ENCODE measurements at regions not wholly inside any gene's neighbourhood (a gene's known extent, or its start where the extent isn't known, plus 50 kb on each side); places are given as distances from the start of the nearest gene placed in this dataset.
"Not testable (repeated sequence)": the region's sequence is repeated elsewhere in the genome, so short reads cannot be mapped to it uniquely, and the experiment has no call there.

GRCh38 chr3:156037356-156037755 is 83.0 kb upstream of the KCNAB1 start:
- peaks cover 0 to 5% of the 10 kb centered on the region in 2 donors for H3K27me3 Mint-ChIP-seq
- H3K4me3 Mint-ChIP-seq: no peak overlapping the region
- H3K27ac Mint-ChIP-seq: no peak overlapping the region
- no peaks in the 10 kb centered on the region for H3K4me1 Mint-ChIP-seq
- H3K9me3 Mint-ChIP-seq: no peaks in the 10 kb centered on the region
- DNase-seq (no peak), ATAC-seq (replicated peaks) (no peak)
- no peaks in the 10 kb centered on the region for H3K36me3 Mint-ChIP-seq

GRCh38 chr3:156038869-156039268 is 81.5 kb upstream of the KCNAB1 start:
- Mint-ChIP-seq H3K4me1 (no peaks in the 10 kb centered on the region), H3K9me3 (no peaks in the 10 kb centered on the region), H3K4me3 (no peak overlapping the region), H3K27me3 (peaks cover 0 to 17% of the 10 kb centered on the region in 2 donors), H3K36me3 (no peaks in the 10 kb centered on the region), H3K27ac (no peak overlapping the region)
- DNase-seq: no peak
- no peak for ATAC-seq (replicated peaks)

DNA sequence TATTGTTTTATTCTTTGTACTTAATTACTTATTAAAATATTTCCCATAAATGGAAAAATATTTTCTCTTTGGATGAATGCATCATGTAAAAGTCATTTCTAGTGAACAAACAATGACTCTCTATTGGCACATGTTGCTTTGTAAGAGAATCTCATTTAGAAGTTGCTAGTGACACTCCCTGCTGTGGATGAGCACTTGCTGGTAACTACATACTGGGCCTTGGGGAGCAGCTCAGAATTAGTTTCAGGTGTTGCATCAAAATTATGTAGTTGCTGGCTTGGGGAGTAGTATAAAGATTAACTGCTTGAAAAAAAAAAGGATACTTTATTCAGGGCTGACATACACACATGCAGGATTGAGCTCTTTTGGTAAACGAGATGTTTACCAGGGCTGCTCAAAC is 80.3 kb upstream of the KCNAB1 start:
- H3K4me1 Mint-ChIP-seq: no peaks in the 10 kb centered on the region
- no peak overlapping the region for H3K4me3 Mint-ChIP-seq
- ATAC-seq (replicated peaks): no peak
- no peaks in the 10 kb centered on the region for H3K9me3 Mint-ChIP-seq
- DNase-seq: no peak
- no peaks in the 10 kb centered on the region for H3K36me3 Mint-ChIP-seq
- H3K27me3 Mint-ChIP-seq: peaks cover 0 to 22% of the 10 kb centered on the region in 2 donors
- H3K27ac Mint-ChIP-seq: no peak overlapping the region

DNA sequence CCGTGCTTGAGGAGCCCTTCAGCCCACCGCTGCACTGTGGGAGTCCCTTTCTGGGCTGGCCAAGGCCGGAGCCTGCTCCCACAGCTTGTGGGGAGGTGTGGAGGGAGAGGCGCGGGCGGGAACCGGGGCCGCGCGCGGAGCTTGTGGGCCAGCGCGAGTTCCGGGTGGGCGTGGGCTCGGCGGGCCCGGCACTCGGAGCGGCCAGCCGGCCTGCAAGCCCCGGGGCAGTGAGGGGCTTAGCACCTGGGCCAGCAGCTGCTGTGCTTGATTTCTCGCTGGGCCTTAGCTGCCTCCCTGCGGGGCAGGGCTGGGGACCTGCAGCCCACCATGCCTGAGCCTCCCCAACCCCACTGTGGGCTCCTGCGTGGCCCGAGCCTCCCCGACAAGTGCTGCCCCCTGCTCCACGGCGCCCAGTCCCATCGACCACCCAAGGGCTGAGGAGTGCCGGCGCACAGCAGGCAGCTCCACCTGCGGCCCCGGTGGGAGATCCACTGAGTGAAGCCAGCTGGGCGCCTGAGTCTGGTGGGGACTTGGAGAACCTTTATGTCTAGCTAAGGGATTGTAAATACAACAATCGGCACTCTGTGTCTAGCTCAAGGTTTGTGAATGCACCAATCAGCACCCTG is 79.0 kb upstream of the KCNAB1 start:
- H3K27ac Mint-ChIP-seq; ATAC-seq (replicated peaks); H3K36me3 Mint-ChIP-seq; H3K9me3 Mint-ChIP-seq; DNase-seq; H3K4me1 Mint-ChIP-seq; H3K4me3 Mint-ChIP-seq: not testable (repeated sequence)
- H3K27me3 Mint-ChIP-seq: peaks cover 0 to 22% of the 10 kb centered on the region in 2 donors

- H3K4me1 Mint-ChIP-seq; H3K4me3 Mint-ChIP-seq; H3K36me3 Mint-ChIP-seq; DNase-seq; H3K9me3 Mint-ChIP-seq; H3K27ac Mint-ChIP-seq; ATAC-seq (replicated peaks): not testable (repeated sequence)
- peaks cover 0 to 22% of the 10 kb centered on the region in 2 donors for H3K27me3 Mint-ChIP-seq
Observed at GRCh38 chr3:156041856-156042255, 78.5 kb upstream of the KCNAB1 start.

DNA sequence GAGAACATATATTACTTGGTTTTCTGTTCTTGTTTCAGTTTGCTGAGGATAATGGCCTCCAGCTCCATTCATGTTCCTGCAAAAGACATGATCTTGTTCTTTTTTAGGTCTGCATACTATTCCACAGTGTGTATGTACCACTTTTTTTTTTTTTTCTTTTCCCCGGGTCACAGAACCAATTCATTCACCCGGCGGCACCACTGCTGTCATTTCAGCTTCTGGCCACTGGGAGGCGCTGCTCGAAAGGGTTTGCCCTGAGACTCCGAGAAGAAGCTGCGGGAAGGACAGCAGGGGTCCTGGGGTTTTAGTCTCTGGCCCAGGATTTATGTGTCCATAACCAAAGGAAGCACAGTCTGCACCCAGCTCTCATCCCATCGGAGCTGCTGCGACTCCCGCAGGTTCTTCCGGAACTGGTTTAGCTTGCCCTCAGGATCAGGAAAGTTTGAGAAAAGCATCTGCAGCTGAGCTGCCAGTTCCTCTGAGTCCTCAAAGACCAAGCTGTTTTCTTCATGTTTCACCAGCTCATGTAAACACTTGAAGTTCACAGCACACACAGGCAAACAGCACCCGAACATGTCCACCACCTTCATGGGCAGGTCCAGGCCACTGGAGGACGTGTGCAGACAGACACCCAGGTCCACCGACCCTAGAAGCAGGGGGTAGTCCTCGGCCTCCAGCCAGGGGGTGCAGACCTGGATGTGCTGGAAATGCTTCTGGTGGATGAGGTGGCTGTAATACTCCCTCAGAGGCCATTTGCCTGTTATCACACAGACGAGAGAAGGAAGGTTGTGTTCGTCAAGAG is 76.3 kb upstream of the KCNAB1 start:
- H3K27ac Mint-ChIP-seq; H3K4me1 Mint-ChIP-seq; H3K4me3 Mint-ChIP-seq; ATAC-seq (replicated peaks); H3K36me3 Mint-ChIP-seq; H3K9me3 Mint-ChIP-seq: not testable (repeated sequence)
- H3K27me3 Mint-ChIP-seq: peaks cover 4 to 29% of the 10 kb centered on the region in 2 donors
- DNase-seq: peak; percentile 31

DNA sequence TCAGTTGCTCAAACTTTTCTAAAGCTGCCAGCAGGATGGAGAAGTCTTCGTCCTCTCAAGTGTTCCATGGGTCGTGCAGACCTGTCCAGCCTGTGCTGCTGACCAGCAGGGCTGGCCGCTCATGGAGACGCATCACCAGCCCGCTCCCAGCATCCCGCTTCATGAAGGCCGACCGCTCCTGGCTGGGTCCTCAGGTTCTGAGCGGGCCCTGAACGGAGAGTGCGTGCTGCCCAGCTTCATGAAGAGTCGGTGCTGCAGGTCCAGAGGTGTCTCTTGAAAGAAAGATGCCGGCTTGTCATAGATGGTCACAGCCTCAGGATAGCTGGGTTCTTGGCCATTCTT is 75.8 kb upstream of the KCNAB1 start:
- H3K9me3 Mint-ChIP-seq: no peaks in the 10 kb centered on the region
- H3K4me3 Mint-ChIP-seq: no peak overlapping the region
- H3K36me3 Mint-ChIP-seq: no peaks in the 10 kb centered on the region
- H3K4me1 Mint-ChIP-seq: no peaks in the 10 kb centered on the region
- H3K27me3 Mint-ChIP-seq: peaks cover 8 to 30% of the 10 kb centered on the region in 2 donors
- H3K27ac Mint-ChIP-seq: no peak overlapping the region
- no peak for DNase-seq
- no peak for ATAC-seq (replicated peaks)

- ATAC-seq (replicated peaks); H3K36me3 Mint-ChIP-seq; H3K27ac Mint-ChIP-seq; H3K4me1 Mint-ChIP-seq; DNase-seq; H3K4me3 Mint-ChIP-seq; H3K9me3 Mint-ChIP-seq: not testable (repeated sequence)
- peaks cover 15 to 27% of the 10 kb centered on the region in 2 donors for H3K27me3 Mint-ChIP-seq
Observed at GRCh38 chr3:156048483-156048882, 71.9 kb upstream of the KCNAB1 start.

GRCh38 chr3:156050918-156051317 is 69.5 kb upstream of the KCNAB1 start:
- no peak for ATAC-seq (replicated peaks)
- Mint-ChIP-seq H3K36me3 (no peaks in the 10 kb centered on the region), H3K9me3 (peaks cover 2 to 6% of the 10 kb centered on the region in 2 donors), H3K27ac (no peak overlapping the region), H3K4me3 (no peak overlapping the region), H3K4me1 (peaks cover 0 to 2% of the 10 kb centered on the region in 2 donors), H3K27me3 (peaks cover 20 to 21% of the 10 kb centered on the region in 2 donors)
- DNase-seq: no peak

GRCh38 chr3:156051651-156052050 is 68.7 kb upstream of the KCNAB1 start:
- Mint-ChIP-seq H3K4me3 (no peak overlapping the region), H3K9me3 (peaks cover 2 to 6% of the 10 kb centered on the region in 2 donors), H3K27ac (no peak overlapping the region), H3K4me1 (peaks cover 0 to 2% of the 10 kb centered on the region in 2 donors), H3K27me3 (peaks cover 20 to 26% of the 10 kb centered on the region in 2 donors), H3K36me3 (no peaks in the 10 kb centered on the region)
- DNase-seq (no peak), ATAC-seq (replicated peaks) (no peak)

DNA sequence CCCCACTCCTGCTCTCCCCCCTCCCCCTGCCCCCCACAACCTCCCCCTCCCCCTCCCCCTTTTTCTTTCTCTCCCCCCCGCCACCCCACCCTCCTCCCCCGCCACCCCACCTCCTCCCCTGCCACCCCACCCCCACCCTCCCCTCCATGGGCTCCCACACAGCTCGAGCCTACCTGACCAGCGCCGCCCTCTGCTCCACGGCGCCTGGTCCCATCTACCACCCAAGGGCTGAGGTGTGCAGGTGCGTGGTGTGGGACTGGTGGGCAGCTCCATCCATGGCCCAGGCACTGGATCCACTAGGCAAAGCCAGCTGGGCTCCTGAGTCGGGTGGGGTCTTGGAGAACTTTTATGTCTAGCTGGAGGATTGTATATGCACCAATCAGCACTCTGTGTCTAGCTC is 68.3 kb upstream of the KCNAB1 start:
- Mint-ChIP-seq H3K4me3 (no peak overlapping the region), H3K36me3 (no peaks in the 10 kb centered on the region), H3K27me3 (peaks cover 23 to 24% of the 10 kb centered on the region in 2 donors), H3K27ac (no peak overlapping the region), H3K4me1 (peaks cover 0 to 2% of the 10 kb centered on the region in 2 donors), H3K9me3 (peaks cover 2 to 6% of the 10 kb centered on the region in 2 donors)
- no peak for ATAC-seq (replicated peaks)
- no peak for DNase-seq

GRCh38 chr3:156059950-156060501 is 60.4 kb upstream of the KCNAB1 start:
- Mint-ChIP-seq H3K27me3 (peaks cover 7 to 9% of the 10 kb centered on the region in 2 donors), H3K36me3 (no peaks in the 10 kb centered on the region), H3K4me3 (no peak overlapping the region), H3K4me1 (peaks cover 0 to 2% of the 10 kb centered on the region in 2 donors), H3K9me3 (no peaks in the 10 kb centered on the region), H3K27ac (no peak overlapping the region)
- ATAC-seq (replicated peaks): peak; percentile 46 to 61
- no peak for DNase-seq

- not testable (repeated sequence) for H3K4me3 Mint-ChIP-seq; H3K27ac Mint-ChIP-seq; H3K4me1 Mint-ChIP-seq; DNase-seq; ATAC-seq (replicated peaks); H3K36me3 Mint-ChIP-seq; H3K9me3 Mint-ChIP-seq
- peaks cover 11 to 23% of the 10 kb centered on the region in 2 donors for H3K27me3 Mint-ChIP-seq
Observed at GRCh38 chr3:156068151-156068550, 52.2 kb upstream of the KCNAB1 start.

DNA sequence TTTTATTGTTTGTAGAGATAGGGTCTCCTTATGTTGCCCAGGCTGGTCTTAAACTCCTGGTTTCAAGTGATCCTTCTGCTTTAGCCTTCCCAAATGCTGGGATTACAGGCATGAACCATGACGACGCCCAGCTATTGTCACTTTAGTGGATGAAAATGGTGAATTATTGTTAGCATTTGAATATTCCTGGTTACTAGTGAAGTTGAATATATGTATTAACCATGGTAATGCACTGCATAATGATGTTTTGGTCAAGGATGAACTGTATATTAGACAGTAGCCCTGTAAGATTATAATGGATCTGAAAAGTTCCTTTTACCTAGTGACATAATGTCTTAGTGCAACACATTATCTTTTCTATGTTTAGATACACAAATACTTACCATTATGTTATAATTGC is 50.4 kb upstream of the KCNAB1 start:
- peaks cover 11 to 23% of the 10 kb centered on the region in 2 donors for H3K27me3 Mint-ChIP-seq
- no peak for DNase-seq
- H3K4me3 Mint-ChIP-seq: no peak overlapping the region
- no peaks in the 10 kb centered on the region for H3K36me3 Mint-ChIP-seq
- H3K27ac Mint-ChIP-seq: no peak overlapping the region
- no peaks in the 10 kb centered on the region for H3K4me1 Mint-ChIP-seq
- peaks cover 0 to 3% of the 10 kb centered on the region in 2 donors for H3K9me3 Mint-ChIP-seq
- ATAC-seq (replicated peaks): no peak
